SK-N-SH (cell line): ENCODE measurements at regions not wholly inside any gene's neighbourhood (a gene's known extent, or its start where the extent isn't known, plus 50 kb on each side); places are given as distances from the start of the nearest gene placed in this dataset.

Experiments used
- CTCF ChIA-PET: fragments of 300-600, 350-600 bp; formaldehyde crosslinking; extraction: SDS; loops from one replicate; lab custom pipeline; 2021; lab: Yijun Ruan, JAX
- POLR2A ChIA-PET: fragments of 350-600 bp; sonication (Branson Sonifier 250); formaldehyde crosslinking; extraction: SDS; loops from one replicate; lab custom pipeline; 2020; ENCODE audit warnings: antibody characterized with exemption, inconsistent platforms; lab: Yijun Ruan, JAX
- DNase-seq: peaks from one replicate; pipeline ENCODE4 v3.0.0; 2012
- H2AFZ ChIP-seq: fragments of 200-600 bp; sonication (generic); 2 replicates; pipeline ENCODE4 v1.8.1; 2016; ENCODE audit warnings: antibody characterized with exemption, mild to moderate bottlenecking, low read depth
- H3F3A ChIP-seq: fragments of 200-600 bp; sonication (generic); replicated peaks from 2 replicates; pipeline ENCODE3; 2016; ENCODE audit warnings: antibody characterized with exemption, mild to moderate bottlenecking; ENCODE audit not compliant: insufficient read depth
- H3K27ac ChIP-seq, 2 experiments: fragments of 200-500 bp in 1 of 2; fragments of 200-600 bp in 1 of 2; sonication (Bioruptor generic) in 1 of 2; sonication (generic), shearing (Covaris generic) in 1 of 2; 2 replicates each; pipeline versions ENCODE4 v1.5.1 to v1.6.1; 2014 to 2016; ENCODE audit warnings: low read depth in 2 of 2, inconsistent platforms in 1 of 2, low read length in 1 of 2, mild to moderate bottlenecking in 1 of 2, mixed read lengths in 1 of 2
- H3K27me3 ChIP-seq: fragments of 200-600 bp; sonication (generic), shearing (Covaris generic); 2 replicates; pipeline ENCODE4 v1.6.1; 2016; ENCODE audit warnings: mixed run types; ENCODE audit not compliant: insufficient read depth
- H3K36me3 ChIP-seq, 2 experiments: fragments of 200-500 bp in 1 of 2; fragments of 200-600 bp in 1 of 2; sonication (Bioruptor generic) in 1 of 2; sonication (generic) in 1 of 2; replicated peaks in 1 of 2; 2 replicates each; pipeline versions ENCODE3 to v1.5.1; 2014 to 2016; ENCODE audit warnings: low read length in 1 of 2, mild to moderate bottlenecking in 1 of 2; ENCODE audit not compliant: insufficient read depth in 2 of 2, control insufficient read depth in 1 of 2
- H3K4me1 ChIP-seq, 2 experiments: fragments of 200-500 bp in 1 of 2; fragments of 200-600 bp in 1 of 2; sonication (Bioruptor generic) in 1 of 2; sonication (generic), shearing (Covaris generic) in 1 of 2; 2 replicates each; pipeline versions ENCODE4 v1.5.1 to v1.6.1; 2014 to 2016; ENCODE audit warnings: low read depth in 1 of 2, low read length in 1 of 2, mixed run types in 1 of 2; ENCODE audit not compliant: insufficient read depth in 2 of 2, control insufficient read depth in 1 of 2
- H3K4me2 ChIP-seq: fragments of 200-600 bp; sonication (generic), shearing (Covaris generic); 2 replicates; pipeline ENCODE4 v1.6.1; 2017; ENCODE audit warnings: mixed run types
- H3K4me3 ChIP-seq, 2 experiments: fragments of 200-500 bp in 1 of 2; fragments of 200-600 bp in 1 of 2; sonication (Bioruptor generic) in 1 of 2; sonication (generic), shearing (Covaris generic) in 1 of 2; 2 replicates each; pipeline versions ENCODE4 v1.5.1 to v1.8.1; 2014 to 2016; ENCODE audit warnings: low read depth in 2 of 2, inconsistent platforms in 1 of 2, low read length in 1 of 2, mild to moderate bottlenecking in 1 of 2, mixed read lengths in 1 of 2, moderate library complexity in 1 of 2
- H3K79me2 ChIP-seq: fragments of 200-600 bp; sonication (generic); 2 replicates; pipeline ENCODE4 v1.8.1; 2017; ENCODE audit warnings: mild to moderate bottlenecking; ENCODE audit not compliant: insufficient read depth
- H3K9ac ChIP-seq: fragments of 200-600 bp; sonication (generic); 2 replicates; pipeline ENCODE4 v1.6.1; 2017; ENCODE audit warnings: mixed run types
- H3K9me2 ChIP-seq: fragments of 200-600 bp; sonication (generic); 2 replicates; pipeline ENCODE4 v1.6.1; 2017; ENCODE audit warnings: mixed run types
- H3K9me3 ChIP-seq: fragments of 200-600 bp; sonication (generic); 2 replicates; pipeline ENCODE4 v1.6.1; 2017; ENCODE audit warnings: mixed run types, mild to moderate bottlenecking, moderate library complexity
- H4K20me1 ChIP-seq: fragments of 200-600 bp; sonication (generic); 2 replicates; pipeline ENCODE4 v1.6.1; 2017; ENCODE audit warnings: mild to moderate bottlenecking, mixed run types; ENCODE audit not compliant: insufficient read depth
- CHD2 ChIP-seq: fragments of 150-350 bp; IDR thresholded peaks from 2 replicates; pipeline ENCODE4 v1.6.1; 2018; ENCODE audit warnings: low read length; ENCODE audit not compliant: partially characterized antibody
- EP300 ChIP-seq, 2 experiments: IDR thresholded peaks; 2 replicates each; pipeline versions ENCODE4 v1.4.0 to v1.6.1; 2012; ENCODE audit warnings: borderline replicate concordance in 1 of 2, low read depth in 1 of 2, low read length in 1 of 2
- FOSL2 ChIP-seq: IDR thresholded peaks from 2 replicates; pipeline ENCODE4 v1.4.0; 2012; ENCODE audit warnings: low read depth, mild to moderate bottlenecking, moderate library complexity, borderline replicate concordance
- FOXJ3 ChIP-seq: sonication (generic); formaldehyde crosslinking; IDR thresholded peaks from 2 replicates; pipeline ENCODE4 v1.5.1; 2020; ENCODE audit warnings: mild to moderate bottlenecking, missing genetic modification reagents
- IRF3 ChIP-seq: fragments of 150-350 bp; IDR thresholded peaks from 2 replicates; pipeline ENCODE4 v1.6.1; 2016; ENCODE audit warnings: mild to moderate bottlenecking, low read depth, low read length
- JUND ChIP-seq: IDR thresholded peaks from 2 replicates; pipeline ENCODE4 v1.4.0; 2012
- MAX ChIP-seq: IDR thresholded peaks from 2 replicates; pipeline ENCODE4 v1.4.0; 2012; ENCODE audit warnings: low read depth
- NFIC ChIP-seq: IDR thresholded peaks from 2 replicates; pipeline ENCODE4 v1.4.0; 2012; ENCODE audit warnings: borderline replicate concordance
- POLR2AphosphoS5 ChIP-seq: IDR thresholded peaks from 2 replicates; pipeline ENCODE4 v1.6.1; 2012; ENCODE audit warnings: low read depth, low read length
- RCOR1 ChIP-seq: fragments of 150-350 bp; IDR thresholded peaks from 2 replicates; pipeline ENCODE4 v1.6.1; 2017; ENCODE audit warnings: antibody characterized with exemption, low read length
- RXRA ChIP-seq: IDR thresholded peaks from 2 replicates; pipeline ENCODE4 v1.4.0; 2012; ENCODE audit warnings: low read depth, mild to moderate bottlenecking, borderline replicate concordance
- TCF12 ChIP-seq: IDR thresholded peaks from 2 replicates; pipeline ENCODE4 v1.4.0; 2012
- USF1 ChIP-seq: IDR thresholded peaks from 2 replicates; pipeline ENCODE4 v1.4.0; 2012; ENCODE audit warnings: low read depth, borderline replicate concordance
- YY1 ChIP-seq: IDR thresholded peaks from 2 replicates; pipeline ENCODE4 v1.4.0; 2012; ENCODE audit warnings: low read depth, mild to moderate bottlenecking
- WGBS: methylation state at CpG from one replicate; pipeline ENCODE4 v1.1.6; 2017; ENCODE audit warnings: low lambda C conversion rate; 5-methylcytosine and 5-hydroxymethylcytosine counted together

GRCh38 chr3:193948459-193948858 is 187.5 kb upstream of the HES1 start:
- H3K9ac ChIP-seq, result no peak overlapping the region
- no peak overlapping the region for H3K4me3 ChIP-seq
- no peaks in the 10 kb centered on the region for H3K79me2 ChIP-seq
- no peak overlapping the region for H3K27ac ChIP-seq
- H3K27me3 ChIP-seq, result no peaks in the 10 kb centered on the region; the same call in 1 of the 2 replicates
- no peak for DNase-seq
- H3K9me2 ChIP-seq, result no peaks in the 10 kb centered on the region
- no peaks in the 10 kb centered on the region for H3K9me3 ChIP-seq
- ChIA-PET POLR2A (no interaction called here), CTCF (interaction anchor here (0.7 to 1.2 kb wide), 2 partner anchors 10 to 21 kb away, joined by 3 read pairs; no protein-coding TSS in a partner anchor)
- no peak overlapping the region for H3K4me2 ChIP-seq
- no peaks in the 10 kb centered on the region for H3K36me3 ChIP-seq
- no peaks in the 10 kb centered on the region for H3F3A ChIP-seq
- WGBS, result 45% methylated on average over 3 of the region's 3 CpGs
- no peak overlapping the region for H2AFZ ChIP-seq
- no peaks in the 10 kb centered on the region; a peak in 1 of 4 replicates for H3K4me1 ChIP-seq
- no peak for TF ChIP-seq IRF3
- no peak for TF ChIP-seq YY1
- TF ChIP-seq CHD2, result no peak
- TF ChIP-seq MAX, result no peak
- no peak for TF ChIP-seq FOSL2
- TF ChIP-seq JUND, result no peak
- no peak for TF ChIP-seq NFIC
- TF ChIP-seq RCOR1, result no peak
- TF ChIP-seq TCF12, result no peak
- TF ChIP-seq RXRA, result no peak
- no peak for TF ChIP-seq USF1
- no peak for TF ChIP-seq FOXJ3
- TF ChIP-seq, all 33 proteins: peak for 0
- H4K20me1 ChIP-seq, result no peaks in the 10 kb centered on the region

GRCh38 chr3:193951859-193952258 is 184.1 kb upstream of the HES1 start:
- Histone ChIP-seq H3K36me3 (no peaks in the 10 kb centered on the region), H3F3A (no peaks in the 10 kb centered on the region), H3K4me2 (no peak overlapping the region), H3K9me2 (no peaks in the 10 kb centered on the region), H3K4me1 (no peaks in the 10 kb centered on the region; a peak in 1 of 4 replicates)
- WGBS, result 48% methylated on average over 1 of the region's 1 CpG
- POLR2A ChIA-PET, result no interaction called here
- TF ChIP-seq YY1 (no peak), EP300 (IDR thresholded peaks at IDR 0.05; ENCODE audit: borderline replicate concordance in 1 of 2, low read depth in 1 of 2, low read length in 1 of 2) (no peak), CHD2 (no peak), POLR2AphosphoS5 (no peak)
- TF ChIP-seq, all 33 proteins: peak for 0
- Histone ChIP-seq H3K27me3 (no peaks in the 10 kb centered on the region), H3K9ac (no peak overlapping the region), H3K27ac (no peak overlapping the region), H3K79me2 (no peaks in the 10 kb centered on the region), H2AFZ (no peak overlapping the region), H3K9me3 (0 out of 2 replicates have a peak, but pooled peaks cover 4% of the 10 kb centered on the region), H4K20me1 (no peaks in the 10 kb centered on the region), H3K4me3 (no peak overlapping the region)
- CTCF ChIA-PET, result interaction anchor here (1.2 to 2.3 kb wide), 3 partner anchors 19 to 171 kb away, joined by 6 to 7 read pairs (median 6); no protein-coding TSS in a partner anchor
- no peak for DNase-seq
